ENCODE measurements at regions not wholly inside any gene's neighbourhood (a gene's known extent, or its start where the extent isn't known, plus 50 kb on each side); places are given as distances from the start of the nearest gene placed in this dataset.

GRCh38 chr3:192082730-192083660, 622.0 kb downstream of the PYDC2 start:
- DNase-seq (ENCODE audit: insufficient read length): no peak
- TF ChIP-seq POLR2A (IDR thresholded peaks at IDR 0.05; ENCODE audit: low read depth, low read length) (no peak), TAF1 (IDR thresholded peaks at IDR 0.05; ENCODE audit: borderline replicate concordance, low read depth, low read length) (no peak), POLR2AphosphoS5 (IDR thresholded peaks at IDR 0.05; ENCODE audit: low read depth, low read length) (no peak)
- peak; percentile 90 for FAIRE-seq

Data from GM12892 (cell line).